GM10266 (cell line): ENCODE measurements at regions not wholly inside any gene's neighbourhood (a gene's known extent, or its start where the extent isn't known, plus 50 kb on each side); places are given as distances from the start of the nearest gene placed in this dataset.

ENCODE experiments used
- DNase-seq: peaks from one replicate; pipeline ENCODE4 v3.0.0; 2012; ENCODE audit errors: extremely low spot score
- CTCF ChIP-seq: IDR thresholded peaks from 2 replicates; pipeline ENCODE4 v1.5.1; 2012; ENCODE audit warnings: mild to moderate bottlenecking, low read depth; ENCODE audit not compliant: control insufficient read depth, insufficient read depth; ENCODE audit errors: missing control alignments

GRCh38 chrY:8494396-8494795, 842.9 kb upstream of the TSPY4 start:
- no peak for DNase-seq
- no peak for TF ChIP-seq CTCF

GRCh38 chrY:8495243-8495642, 842.0 kb upstream of the TSPY4 start:
- no peak for DNase-seq
- TF ChIP-seq CTCF: no peak

GRCh38 chrY:8500888-8501287, 836.4 kb upstream of the TSPY4 start:
- no peak for TF ChIP-seq CTCF
- no peak for DNase-seq

- TF ChIP-seq CTCF: no peak
These were observed 803.8 kb upstream of the TSPY4 start for GRCh38 chrY:8533468-8533867.

GRCh38 chrY:8535704-8536103, 801.6 kb upstream of the TSPY4 start:
- no peak for TF ChIP-seq CTCF
- DNase-seq: peak; percentile 46

More at GRCh38 chrY:8533468-8533867, 803.8 kb upstream of the TSPY4 start:
- no peak for DNase-seq

GRCh38 chrY:8536277-8536676, 801.0 kb upstream of the TSPY4 start:
- no peak for DNase-seq
- TF ChIP-seq CTCF: no peak

- no peak for DNase-seq
- TF ChIP-seq CTCF: no peak
These were observed 796.0 kb upstream of the TSPY4 start for GRCh38 chrY:8541306-8541705.
